ENCODE measurements at regions not wholly inside any gene's neighbourhood (a gene's known extent, or its start where the extent isn't known, plus 50 kb on each side); places are given as distances from the start of the nearest gene placed in this dataset.

GRCh38 chr2:2843969-2844548 is 513.0 kb upstream of the MYT1L start:
- no peaks in the 10 kb centered on the region for H3K27me3 Mint-ChIP-seq
- H3K4me1 Mint-ChIP-seq, result no peaks in the 10 kb centered on the region
- no peaks in the 10 kb centered on the region for H3K36me3 Mint-ChIP-seq (ENCODE audit: low read depth)
- no peak overlapping the region for H3K27ac Mint-ChIP-seq
- no peak overlapping the region for H3K4me3 Mint-ChIP-seq
- DNase-seq, result no peak
- ATAC-seq, result no peak
- no peaks in the 10 kb centered on the region for H3K9me3 ChIP-seq (ENCODE audit: control insufficient read depth, low read length, poor library complexity, severe bottlenecking)

GRCh38 chr2:2842466-2842865 is 511.4 kb upstream of the MYT1L start:
- H3K9me3 ChIP-seq (ENCODE audit: control insufficient read depth, low read length, poor library complexity, severe bottlenecking), result no peaks in the 10 kb centered on the region
- no peak overlapping the region for H3K27ac Mint-ChIP-seq
- no peaks in the 10 kb centered on the region for H3K36me3 Mint-ChIP-seq (ENCODE audit: low read depth)
- H3K4me1 Mint-ChIP-seq, result no peaks in the 10 kb centered on the region
- H3K27me3 Mint-ChIP-seq, result no peaks in the 10 kb centered on the region
- no peak overlapping the region for H3K4me3 Mint-ChIP-seq
- DNase-seq (no peak), ATAC-seq (no peak)

- H3K4me3 Mint-ChIP-seq, result no peak overlapping the region
- no peaks in the 10 kb centered on the region for H3K9me3 ChIP-seq (ENCODE audit: control insufficient read depth, low read length, poor library complexity, severe bottlenecking)
- H3K27ac Mint-ChIP-seq, result no peak overlapping the region
- no peaks in the 10 kb centered on the region for H3K4me1 Mint-ChIP-seq
- no peaks in the 10 kb centered on the region for H3K27me3 Mint-ChIP-seq
- DNase-seq (no peak), ATAC-seq (no peak)
- no peaks in the 10 kb centered on the region for H3K36me3 Mint-ChIP-seq (ENCODE audit: low read depth)
Measured at GRCh38 chr2:2840681-2841300, 509.7 kb upstream of the MYT1L start.

GRCh38 chr2:2839782-2840531 is 508.9 kb upstream of the MYT1L start:
- Mint-ChIP-seq H3K4me1 (no peaks in the 10 kb centered on the region), H3K27ac (no peak overlapping the region), H3K27me3 (no peaks in the 10 kb centered on the region), H3K36me3 (ENCODE audit: low read depth) (no peaks in the 10 kb centered on the region), H3K4me3 (no peak overlapping the region)
- DNase-seq (no peak), ATAC-seq (no peak)
- no peaks in the 10 kb centered on the region for H3K9me3 ChIP-seq (ENCODE audit: control insufficient read depth, low read length, poor library complexity, severe bottlenecking)

GRCh38 chr2:2839393-2839781 is 508.3 kb upstream of the MYT1L start:
- ATAC-seq (no peak), DNase-seq (no peak)
- H3K4me3 Mint-ChIP-seq, result no peak overlapping the region
- H3K9me3 ChIP-seq (ENCODE audit: control insufficient read depth, low read length, poor library complexity, severe bottlenecking), result no peaks in the 10 kb centered on the region
- H3K36me3 Mint-ChIP-seq (ENCODE audit: low read depth), result no peaks in the 10 kb centered on the region
- no peak overlapping the region for H3K27ac Mint-ChIP-seq
- H3K4me1 Mint-ChIP-seq, result no peaks in the 10 kb centered on the region
- H3K27me3 Mint-ChIP-seq, result no peaks in the 10 kb centered on the region

GRCh38 chr2:2838548-2838845 is 507.4 kb upstream of the MYT1L start:
- no peak for ATAC-seq
- H3K36me3 Mint-ChIP-seq (ENCODE audit: low read depth), result no peaks in the 10 kb centered on the region
- no peaks in the 10 kb centered on the region for H3K4me1 Mint-ChIP-seq
- H3K27ac Mint-ChIP-seq, result no peak overlapping the region
- no peaks in the 10 kb centered on the region for H3K27me3 Mint-ChIP-seq
- H3K9me3 ChIP-seq (ENCODE audit: control insufficient read depth, low read length, poor library complexity, severe bottlenecking), result no peaks in the 10 kb centered on the region
- no peak overlapping the region for H3K4me3 Mint-ChIP-seq
- DNase-seq, result no peak

- no peaks in the 10 kb centered on the region for H3K9me3 ChIP-seq (ENCODE audit: control insufficient read depth, low read length, poor library complexity, severe bottlenecking)
- DNase-seq (no peak), ATAC-seq (no peak)
- Mint-ChIP-seq H3K36me3 (ENCODE audit: low read depth) (no peaks in the 10 kb centered on the region), H3K4me3 (no peak overlapping the region), H3K4me1 (no peaks in the 10 kb centered on the region), H3K27ac (no peak overlapping the region), H3K27me3 (no peaks in the 10 kb centered on the region)
Measured at GRCh38 chr2:2837746-2838547, 506.9 kb upstream of the MYT1L start.

- ATAC-seq, result no peak
- no peak overlapping the region for H3K4me3 Mint-ChIP-seq
- no peaks in the 10 kb centered on the region for H3K36me3 Mint-ChIP-seq (ENCODE audit: low read depth)
- H3K4me1 Mint-ChIP-seq, result no peaks in the 10 kb centered on the region
- no peak for DNase-seq
- no peaks in the 10 kb centered on the region for H3K27me3 Mint-ChIP-seq
- no peaks in the 10 kb centered on the region for H3K9me3 ChIP-seq (ENCODE audit: control insufficient read depth, low read length, poor library complexity, severe bottlenecking)
- no peak overlapping the region for H3K27ac Mint-ChIP-seq
Measured at GRCh38 chr2:2836343-2837070, 505.4 kb upstream of the MYT1L start.

- DNase-seq (no peak), ATAC-seq (no peak)
- Mint-ChIP-seq H3K4me3 (no peak overlapping the region), H3K4me1 (no peaks in the 10 kb centered on the region), H3K27me3 (no peaks in the 10 kb centered on the region), H3K36me3 (ENCODE audit: low read depth) (no peaks in the 10 kb centered on the region), H3K27ac (no peak overlapping the region)
- no peaks in the 10 kb centered on the region for H3K9me3 ChIP-seq (ENCODE audit: control insufficient read depth, low read length, poor library complexity, severe bottlenecking)
Measured at GRCh38 chr2:2834516-2835254, 503.6 kb upstream of the MYT1L start.

GRCh38 chr2:2834105-2834504 is 503.0 kb upstream of the MYT1L start:
- no peak overlapping the region for H3K27ac Mint-ChIP-seq
- ATAC-seq, result no peak

GRCh38 chr2:2832657-2833056 is 501.6 kb upstream of the MYT1L start:
- Mint-ChIP-seq H3K27me3 (no peaks in the 10 kb centered on the region), H3K36me3 (ENCODE audit: low read depth) (no peaks in the 10 kb centered on the region), H3K4me3 (no peak overlapping the region), H3K4me1 (no peaks in the 10 kb centered on the region), H3K27ac (no peak overlapping the region)
- DNase-seq (no peak), ATAC-seq (no peak)
- H3K9me3 ChIP-seq (ENCODE audit: control insufficient read depth, low read length, poor library complexity, severe bottlenecking), result no peaks in the 10 kb centered on the region

More at GRCh38 chr2:2834105-2834504, 503.0 kb upstream of the MYT1L start:
- H3K9me3 ChIP-seq (ENCODE audit: control insufficient read depth, low read length, poor library complexity, severe bottlenecking), result no peaks in the 10 kb centered on the region
- H3K36me3 Mint-ChIP-seq (ENCODE audit: low read depth), result no peaks in the 10 kb centered on the region
- DNase-seq, result no peak
- no peak overlapping the region for H3K4me3 Mint-ChIP-seq
- no peaks in the 10 kb centered on the region for H3K4me1 Mint-ChIP-seq
- H3K27me3 Mint-ChIP-seq, result no peaks in the 10 kb centered on the region

GRCh38 chr2:2831633-2832032 is 500.6 kb upstream of the MYT1L start:
- no peaks in the 10 kb centered on the region for H3K9me3 ChIP-seq (ENCODE audit: control insufficient read depth, low read length, poor library complexity, severe bottlenecking)
- DNase-seq, result no peak
- no peak overlapping the region for H3K4me3 Mint-ChIP-seq

More at GRCh38 chr2:2831633-2832032, 500.6 kb upstream of the MYT1L start:
- Mint-ChIP-seq H3K27ac (no peak overlapping the region), H3K36me3 (ENCODE audit: low read depth) (no peaks in the 10 kb centered on the region), H3K27me3 (no peaks in the 10 kb centered on the region), H3K4me1 (no peaks in the 10 kb centered on the region)
- no peak for ATAC-seq

Data from T-helper 17 cell (primary cell).